OCI-LY3 (cell line): ENCODE measurements at regions not wholly inside any gene's neighbourhood (a gene's known extent, or its start where the extent isn't known, plus 50 kb on each side); places are given as distances from the start of the nearest gene placed in this dataset.

Experiments used
- CTCF ChIP-seq: fragments of 200-600, 300-600 bp; sonication (generic); IDR thresholded peaks from 2 replicates; pipeline ENCODE4 v1.5.1; 2014; ENCODE audit warnings: antibody characterized with exemption, low read length, low read depth
- EZH2phosphoT487 ChIP-seq: fragments of 200-600 bp; shearing (Covaris generic); IDR thresholded peaks from 2 replicates; pipeline ENCODE4 v1.6.1; 2018; ENCODE audit warnings: antibody characterized with exemption, mixed run types, low read depth

GRCh38 chr9:74066605-74067004 lies 430.5 kb upstream of the RORB start:
- TF ChIP-seq CTCF: no peak
- TF ChIP-seq EZH2phosphoT487: no peak
